ENCODE measurements at regions not wholly inside any gene's neighbourhood (a gene's known extent, or its start where the extent isn't known, plus 50 kb on each side); places are given as distances from the start of the nearest gene placed in this dataset.
"Not testable (repeated sequence)": the region's sequence is repeated elsewhere in the genome, so short reads cannot be mapped to it uniquely, and the experiment has no call there.

DNA sequence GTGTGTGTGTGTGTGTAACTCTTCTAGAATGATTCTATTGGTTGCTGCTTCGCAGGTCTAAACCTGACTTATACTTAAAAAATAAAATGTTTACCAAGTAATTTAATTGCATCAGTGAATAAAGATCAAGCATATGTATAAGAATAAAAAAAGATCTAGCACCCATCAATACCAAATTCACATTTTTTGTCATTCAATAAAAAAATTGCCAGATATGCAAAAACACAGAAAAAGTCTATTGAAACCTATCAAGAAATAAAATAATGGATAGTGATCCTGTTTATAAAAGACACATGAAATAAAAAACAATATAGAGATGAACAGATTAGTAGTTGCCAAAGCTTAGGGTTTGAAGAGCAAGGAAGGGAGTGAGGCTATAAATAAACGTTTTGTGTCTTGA lies 2095.0 kb upstream of the ACO1 start:
- no peak for DNase-seq

GRCh38 chr9:30292026-30292425 lies 2092.4 kb upstream of the ACO1 start:
- not testable (repeated sequence) for DNase-seq

DNA sequence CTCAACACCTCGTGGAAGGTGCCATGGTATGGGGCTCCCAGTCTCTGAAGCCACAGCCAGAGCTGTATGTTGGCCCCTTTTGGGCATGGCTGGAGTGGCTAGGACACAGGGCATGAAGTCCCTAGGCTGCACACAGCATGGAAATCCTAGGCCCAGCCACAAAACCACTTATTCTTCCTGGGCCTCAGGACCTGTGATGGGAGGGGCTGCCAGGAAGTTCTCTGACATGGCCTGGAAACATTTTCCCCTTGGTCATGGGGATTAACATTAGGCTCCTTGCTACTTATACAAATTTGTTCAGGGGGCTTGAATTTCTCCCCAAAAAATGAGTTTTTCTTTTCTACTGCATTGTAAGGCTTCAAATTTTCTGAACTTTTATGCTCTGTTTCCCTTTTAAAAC lies 2091.2 kb upstream of the ACO1 start:
- no peak for DNase-seq

- DNase-seq: no peak
These were observed 2085.2 kb upstream of the ACO1 start for GRCh38 chr9:30299126-30299780.

GRCh38 chr9:30301271-30301963 lies 2083.0 kb upstream of the ACO1 start:
- DNase-seq: no peak

GRCh38 chr9:30310711-30311110 lies 2073.7 kb upstream of the ACO1 start:
- no peak for DNase-seq

DNA sequence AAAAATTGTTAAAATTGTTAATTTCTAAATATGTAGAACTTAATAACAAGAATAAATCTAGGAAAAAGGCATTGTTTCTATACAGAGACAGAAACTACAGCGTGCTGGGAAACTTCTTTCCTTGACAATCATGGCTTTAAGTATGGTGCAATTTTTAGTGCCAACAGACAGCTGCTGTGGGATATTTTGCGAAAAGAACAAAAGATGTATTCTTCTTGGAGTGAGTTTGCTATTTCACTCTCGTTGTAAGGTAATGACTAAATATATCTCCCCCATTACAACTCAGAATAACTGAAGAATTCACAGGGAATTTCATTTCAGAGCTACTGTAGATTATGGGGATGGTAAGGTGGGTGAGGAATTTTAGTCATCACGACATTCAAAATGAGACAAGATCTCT lies 2055.0 kb upstream of the ACO1 start:
- DNase-seq: no peak

GRCh38 chr9:30348904-30349303 lies 2035.5 kb upstream of the ACO1 start:
- no peak for DNase-seq

DNA sequence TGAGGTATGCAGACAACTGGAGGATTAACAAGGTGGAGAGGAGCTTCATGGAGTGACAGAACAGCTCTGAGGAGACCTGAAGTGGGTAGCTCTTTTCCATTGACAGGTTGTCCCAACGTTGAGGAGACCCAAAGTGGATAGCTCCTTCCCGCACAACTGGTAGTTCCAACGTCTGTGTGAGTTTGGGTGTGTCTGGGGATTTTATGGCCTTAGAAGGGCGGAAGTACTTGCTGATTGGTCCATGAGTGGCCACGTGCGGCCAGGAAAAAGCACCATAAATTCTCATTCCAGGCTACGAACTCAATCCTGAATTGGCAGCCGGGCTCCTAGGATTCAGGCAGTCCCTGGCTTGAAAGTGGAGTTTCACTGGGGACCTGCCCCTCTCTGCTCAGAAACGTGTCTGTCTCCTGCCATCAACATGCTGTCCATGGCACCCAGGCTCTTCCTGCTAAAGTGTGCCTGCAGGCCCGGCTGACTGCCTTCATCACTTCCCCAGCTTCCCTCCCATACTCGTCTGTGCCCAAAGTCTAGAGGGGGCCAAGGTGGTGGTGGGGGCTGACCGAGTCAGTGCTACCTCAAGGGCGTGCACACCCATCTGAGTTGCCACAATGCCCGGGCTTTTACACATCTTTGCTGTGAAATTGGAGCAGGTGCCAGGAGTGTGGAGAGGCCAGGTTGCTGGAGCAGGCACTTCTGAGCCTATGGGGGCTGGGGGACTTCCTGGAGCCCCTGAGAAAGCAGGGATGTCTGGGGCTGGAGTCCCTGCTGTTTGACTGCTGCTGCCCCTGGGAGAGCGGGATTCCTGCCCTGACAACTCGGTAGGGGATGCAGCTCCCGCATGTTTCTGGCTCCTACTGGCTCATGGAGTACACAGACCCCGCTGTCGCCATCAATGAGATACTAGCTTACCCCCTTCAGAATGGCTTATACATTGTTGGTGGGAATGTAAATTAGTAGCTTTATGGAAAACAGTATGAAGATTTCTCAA lies 2034.6 kb upstream of the ACO1 start:
- no peak for DNase-seq

DNA sequence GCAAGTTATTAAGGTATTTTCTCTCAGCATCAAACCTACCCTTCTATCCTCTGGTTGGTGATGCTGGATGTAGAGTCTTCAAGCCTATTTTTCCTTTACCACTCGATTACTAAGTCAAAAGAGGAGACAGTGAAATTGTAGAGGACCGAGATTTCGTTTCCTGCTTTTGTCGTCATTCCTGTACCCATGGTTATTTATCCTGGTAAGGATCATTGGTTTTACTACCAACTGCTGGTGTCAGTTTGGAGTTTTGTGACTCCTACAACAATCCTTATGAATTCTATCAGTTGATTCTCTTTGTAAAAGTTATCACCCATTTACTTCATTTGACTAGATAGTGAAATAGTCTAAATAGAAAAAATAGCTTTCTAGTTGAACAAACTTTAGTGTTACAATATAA lies 2028.2 kb upstream of the ACO1 start:
- no peak for DNase-seq

DNA sequence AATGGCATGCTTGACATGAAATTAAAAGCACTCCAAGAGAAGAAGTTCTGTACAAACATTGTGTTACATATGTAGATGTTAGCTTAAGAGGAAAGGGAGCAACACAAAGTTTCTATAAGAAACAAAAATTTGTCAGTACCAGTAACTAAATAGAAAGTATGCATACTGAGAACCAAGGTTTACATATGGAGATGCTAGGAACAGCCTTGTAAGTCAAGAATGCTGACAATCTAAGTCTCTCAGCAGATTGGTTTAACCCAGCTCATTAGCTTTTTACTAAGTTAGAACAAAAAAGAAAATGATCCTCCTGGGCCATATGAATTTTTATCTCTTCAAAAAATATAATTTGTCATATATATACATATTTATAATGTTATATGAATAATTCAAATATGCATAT lies 2022.1 kb upstream of the ACO1 start:
- no peak for DNase-seq

GRCh38 chr9:30366140-30366539 lies 2018.3 kb upstream of the ACO1 start:
- not testable (repeated sequence) for DNase-seq

- DNase-seq: no peak
These were observed 2002.2 kb upstream of the ACO1 start for GRCh38 chr9:30382271-30382670.

GRCh38 chr9:30410273-30410672 lies 1974.2 kb upstream of the ACO1 start:
- no peak for DNase-seq

DNA sequence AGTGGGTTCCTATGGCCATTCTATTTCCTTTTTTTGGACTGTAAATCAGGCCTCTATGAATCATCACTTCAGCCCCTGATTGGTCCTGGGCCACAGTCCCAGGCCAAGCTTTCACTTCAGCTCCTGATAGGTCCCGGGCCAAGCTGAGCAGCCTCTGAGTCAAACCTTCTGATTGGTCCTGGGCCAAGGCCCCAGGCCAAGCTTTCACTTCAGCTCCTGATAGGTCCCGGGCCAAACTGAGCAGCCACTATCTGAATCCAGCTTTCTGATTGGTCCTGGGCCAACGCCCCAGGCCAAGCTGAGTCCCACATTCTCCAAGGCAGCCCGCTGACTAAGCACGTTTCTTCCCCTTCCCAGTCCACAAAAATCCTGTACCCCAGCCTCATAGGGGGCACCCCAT lies 1972.9 kb upstream of the ACO1 start:
- DNase-seq: no peak

DNA sequence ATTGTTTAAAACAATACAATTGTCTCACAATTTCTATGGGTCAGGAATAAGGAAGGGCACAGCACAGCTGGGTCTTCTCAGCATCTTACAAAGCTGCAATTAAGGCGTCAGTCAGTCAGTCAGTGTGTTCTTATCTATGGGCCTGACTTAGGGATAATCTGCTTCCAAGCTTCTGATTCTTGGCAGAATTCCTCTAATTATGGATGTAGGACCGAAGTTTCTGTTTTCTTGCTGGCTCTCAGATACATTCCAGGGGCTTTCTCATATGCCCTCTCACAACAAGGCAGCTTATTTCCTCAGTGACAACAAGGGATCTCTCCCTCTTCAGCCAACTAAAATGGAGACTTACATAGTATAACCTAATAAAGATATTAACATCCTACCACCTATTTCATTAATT lies 1925.3 kb upstream of the ACO1 start:
- DNase-seq: no peak

GRCh38 chr9:30476826-30477225 lies 1907.6 kb upstream of the ACO1 start:
- DNase-seq: no peak

- DNase-seq: no peak
These were observed 1905.8 kb upstream of the ACO1 start for GRCh38 chr9:30478684-30479083.

GRCh38 chr9:30482499-30482898 lies 1901.9 kb upstream of the ACO1 start:
- no peak for DNase-seq

GRCh38 chr9:30484690-30485089 lies 1899.8 kb upstream of the ACO1 start:
- DNase-seq: no peak

GRCh38 chr9:30504502-30504905 lies 1879.9 kb upstream of the ACO1 start:
- DNase-seq: no peak

- no peak for DNase-seq
These were observed 1879.1 kb upstream of the ACO1 start for GRCh38 chr9:30505311-30505710.

DNA sequence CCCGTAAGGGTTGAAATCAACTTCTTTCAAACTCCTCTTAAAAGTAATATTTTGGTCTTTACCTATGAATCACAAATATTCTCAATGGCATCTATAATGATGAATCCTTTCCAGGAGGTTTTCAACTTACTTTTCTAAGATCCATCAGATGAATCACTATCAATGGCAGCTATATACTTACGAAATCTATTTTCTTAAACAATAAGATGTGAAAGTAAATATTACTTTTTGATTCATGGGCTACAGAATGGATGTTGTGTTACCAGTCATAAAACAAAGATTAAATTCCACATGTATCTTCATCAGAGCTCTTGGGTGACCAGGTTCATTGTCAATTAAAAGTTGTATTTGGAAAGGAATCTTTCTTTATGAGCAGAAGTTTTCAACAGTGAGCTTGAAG lies 1877.7 kb upstream of the ACO1 start:
- DNase-seq: no peak

DNA sequence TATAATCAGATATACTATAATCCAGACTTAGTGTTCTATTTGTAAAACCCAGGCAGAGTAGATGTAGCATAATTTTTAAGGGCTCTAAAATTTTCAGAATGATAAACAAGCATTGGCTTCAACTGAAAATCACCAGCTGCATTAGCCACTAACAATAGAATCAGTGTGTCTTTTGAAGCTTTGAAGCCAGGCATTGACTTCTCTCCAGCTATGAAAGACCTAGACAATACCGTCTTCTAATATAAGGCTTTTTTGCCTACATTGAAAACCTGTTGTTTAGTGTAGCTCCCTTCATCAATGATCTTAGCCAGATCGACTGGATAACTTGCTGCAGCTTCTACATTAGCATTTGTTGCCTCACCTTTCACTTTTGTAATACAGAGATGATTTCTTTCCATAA lies 1877.3 kb upstream of the ACO1 start:
- DNase-seq: no peak
